ACC112 (cell line): ENCODE measurements at regions not wholly inside any gene's neighbourhood (a gene's known extent, or its start where the extent isn't known, plus 50 kb on each side); places are given as distances from the start of the nearest gene placed in this dataset.
A peak's percentile ranks its signal among the peaks of the same experiment; 100 is the strongest.

Experiments
- H2AFZ ChIP-seq: fragments of 200-600 bp; sonication (generic); one replicate; pipeline ENCODE4 v1.6.0; 2017; ENCODE audit warnings: antibody characterized with exemption, low read length; ENCODE audit not compliant: unreplicated experiment
- H3K27ac ChIP-seq: fragments of 200-600 bp; sonication (generic); 2 replicates; pipeline ENCODE4 v1.5.1; 2014; ENCODE audit warnings: low read depth, mild to moderate bottlenecking, antibody characterized with exemption, low read length, moderate library complexity
- H3K27me3 ChIP-seq: fragments of 200-600 bp; sonication (generic); 2 replicates; pipeline ENCODE4 v1.6.1; 2014; ENCODE audit warnings: mild to moderate bottlenecking, antibody characterized with exemption, low read length, moderate library complexity, mixed read lengths; ENCODE audit not compliant: insufficient read depth
- H3K36me3 ChIP-seq: fragments of 200-600 bp; sonication (generic); 2 replicates; pipeline ENCODE4 v1.6.1; 2016; ENCODE audit warnings: mild to moderate bottlenecking, antibody characterized with exemption, low read length, moderate library complexity, mixed read lengths; ENCODE audit not compliant: insufficient read depth
- H3K4me1 ChIP-seq: fragments of 200-600 bp; sonication (generic); one replicate; pipeline ENCODE4 v1.6.1; 2016; ENCODE audit warnings: low read length, mixed read lengths; ENCODE audit not compliant: insufficient read depth, unreplicated experiment, control insufficient read depth
- H3K4me3 ChIP-seq: fragments of 200-600 bp; sonication (generic); 2 replicates; pipeline ENCODE4 v1.5.1; 2014; ENCODE audit warnings: mild to moderate bottlenecking, low read depth, low read length
- H3K79me2 ChIP-seq: fragments of 200-600 bp; sonication (generic); one replicate; pipeline ENCODE4 v1.6.0; 2016; ENCODE audit warnings: low read length; ENCODE audit not compliant: control insufficient read depth, unreplicated experiment, insufficient read depth

GRCh38 chr9:119951591-119951990, 582.4 kb upstream of the BRINP1 start:
- H3K27ac ChIP-seq: peak overlapping the region; percentile 74
- no peaks in the 10 kb centered on the region for H3K79me2 ChIP-seq
- no peaks in the 10 kb centered on the region for H3K27me3 ChIP-seq
- H3K4me3 ChIP-seq: peak overlapping the region; percentile 33; the same call in 1 of the 2 replicates
- peaks cover 21% of the 10 kb centered on the region for H3K4me1 ChIP-seq
- H2AFZ ChIP-seq: peak overlapping the region; percentile 25
- no peaks in the 10 kb centered on the region for H3K36me3 ChIP-seq

GRCh38 chr9:119951090-119951489, 581.9 kb upstream of the BRINP1 start:
- Histone ChIP-seq H3K4me1 (peaks cover 21% of the 10 kb centered on the region), H3K79me2 (no peaks in the 10 kb centered on the region), H3K36me3 (no peaks in the 10 kb centered on the region), H3K27ac (peak overlapping the region; percentile 74), H2AFZ (peak overlapping the region; percentile 25), H3K27me3 (no peaks in the 10 kb centered on the region), H3K4me3 (peak overlapping the region; percentile 33; the same call in 1 of the 2 replicates)

- Histone ChIP-seq H3K4me1 (peaks cover 3% of the 10 kb centered on the region), H3K36me3 (no peaks in the 10 kb centered on the region), H2AFZ (no peak overlapping the region), H3K4me3 (no peak overlapping the region), H3K79me2 (no peaks in the 10 kb centered on the region), H3K27me3 (no peaks in the 10 kb centered on the region), H3K27ac (no peak overlapping the region)
These were observed 576.5 kb upstream of the BRINP1 start for GRCh38 chr9:119945686-119946085.

- no peak overlapping the region for H3K4me3 ChIP-seq
- H2AFZ ChIP-seq: no peak overlapping the region
- H3K27me3 ChIP-seq: no peaks in the 10 kb centered on the region
- H3K36me3 ChIP-seq: no peaks in the 10 kb centered on the region
- H3K27ac ChIP-seq: no peak overlapping the region
- H3K79me2 ChIP-seq: no peaks in the 10 kb centered on the region
- no peaks in the 10 kb centered on the region for H3K4me1 ChIP-seq
These were observed 571.9 kb upstream of the BRINP1 start for GRCh38 chr9:119941091-119941490.

- Histone ChIP-seq H3K4me1 (no peaks in the 10 kb centered on the region), H3K36me3 (no peaks in the 10 kb centered on the region), H3K27me3 (no peaks in the 10 kb centered on the region), H3K79me2 (no peaks in the 10 kb centered on the region), H2AFZ (no peak overlapping the region), H3K27ac (no peak overlapping the region), H3K4me3 (no peak overlapping the region)
These were observed 569.6 kb upstream of the BRINP1 start for GRCh38 chr9:119938871-119939270.

- no peaks in the 10 kb centered on the region for H3K36me3 ChIP-seq
- H3K27me3 ChIP-seq: no peaks in the 10 kb centered on the region
- H3K27ac ChIP-seq: no peak overlapping the region
- no peaks in the 10 kb centered on the region for H3K79me2 ChIP-seq
- H3K4me1 ChIP-seq: no peaks in the 10 kb centered on the region
- no peak overlapping the region for H3K4me3 ChIP-seq
- H2AFZ ChIP-seq: no peak overlapping the region
These were observed 565.3 kb upstream of the BRINP1 start for GRCh38 chr9:119934497-119934896.

- no peaks in the 10 kb centered on the region for H3K4me1 ChIP-seq
- H2AFZ ChIP-seq: no peak overlapping the region
- H3K36me3 ChIP-seq: no peaks in the 10 kb centered on the region
- H3K4me3 ChIP-seq: no peak overlapping the region
- H3K79me2 ChIP-seq: no peaks in the 10 kb centered on the region
- no peaks in the 10 kb centered on the region for H3K27me3 ChIP-seq
- H3K27ac ChIP-seq: no peak overlapping the region
These were observed 564.0 kb upstream of the BRINP1 start for GRCh38 chr9:119933191-119933590.

GRCh38 chr9:119924736-119925135, 555.5 kb upstream of the BRINP1 start:
- H3K4me3 ChIP-seq: no peak overlapping the region
- no peaks in the 10 kb centered on the region for H3K4me1 ChIP-seq
- no peaks in the 10 kb centered on the region for H3K79me2 ChIP-seq
- no peak overlapping the region for H2AFZ ChIP-seq
- H3K36me3 ChIP-seq: no peaks in the 10 kb centered on the region
- no peaks in the 10 kb centered on the region; the same call in 1 of the 2 replicates for H3K27me3 ChIP-seq
- H3K27ac ChIP-seq: no peak overlapping the region

GRCh38 chr9:119917175-119917574, 547.9 kb upstream of the BRINP1 start:
- Histone ChIP-seq H2AFZ (no peak overlapping the region), H3K79me2 (no peaks in the 10 kb centered on the region), H3K4me3 (no peak overlapping the region), H3K4me1 (no peaks in the 10 kb centered on the region), H3K36me3 (no peaks in the 10 kb centered on the region), H3K27ac (no peak overlapping the region), H3K27me3 (no peaks in the 10 kb centered on the region)

GRCh38 chr9:119907056-119907455, 537.8 kb upstream of the BRINP1 start:
- H2AFZ ChIP-seq: no peak overlapping the region
- no peaks in the 10 kb centered on the region for H3K79me2 ChIP-seq
- H3K27me3 ChIP-seq: no peaks in the 10 kb centered on the region
- H3K27ac ChIP-seq: no peak overlapping the region
- no peak overlapping the region for H3K4me3 ChIP-seq
- no peaks in the 10 kb centered on the region for H3K4me1 ChIP-seq
- H3K36me3 ChIP-seq: no peaks in the 10 kb centered on the region

- Histone ChIP-seq H3K27ac (no peak overlapping the region), H3K4me1 (no peaks in the 10 kb centered on the region), H2AFZ (no peak overlapping the region), H3K79me2 (no peaks in the 10 kb centered on the region), H3K36me3 (no peaks in the 10 kb centered on the region), H3K27me3 (no peaks in the 10 kb centered on the region), H3K4me3 (no peak overlapping the region)
These were observed 536.5 kb upstream of the BRINP1 start for GRCh38 chr9:119905724-119906123.
